ENCODE measurements at regions not wholly inside any gene's neighbourhood (a gene's known extent, or its start where the extent isn't known, plus 50 kb on each side); places are given as distances from the start of the nearest gene placed in this dataset.
A peak's percentile ranks its signal among the peaks of the same experiment; 100 is the strongest.
"Not testable (repeated sequence)": the region's sequence is repeated elsewhere in the genome, so short reads cannot be mapped to it uniquely, and the experiment has no call there.

DNA sequence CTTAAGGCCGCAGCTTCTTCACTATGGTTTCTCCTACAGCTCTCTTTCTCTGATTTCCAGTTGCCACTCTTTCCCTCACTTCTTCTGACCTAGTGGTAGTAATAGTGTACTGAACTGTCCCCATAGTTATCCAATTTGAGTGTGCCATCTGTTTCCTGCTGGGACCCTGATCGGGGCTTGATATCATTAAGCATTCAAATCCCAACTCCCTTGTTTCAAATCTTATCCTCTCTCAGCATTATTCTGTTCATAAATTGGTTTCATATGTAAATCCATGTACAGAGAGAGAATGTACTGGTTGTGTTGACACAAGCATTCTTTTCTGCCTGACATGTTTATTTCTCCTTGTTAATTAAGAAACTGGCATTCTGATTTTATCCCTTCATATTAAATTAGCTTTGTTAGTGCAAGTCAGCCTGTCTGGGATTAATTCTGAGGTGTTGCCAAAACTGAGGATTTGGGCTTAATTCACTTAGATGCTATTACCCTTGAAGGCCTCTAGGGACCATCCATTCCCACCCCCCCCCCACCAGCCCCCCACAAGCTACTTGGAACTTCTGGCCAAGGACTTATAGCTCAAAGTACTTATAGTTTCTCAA lies 84.6 kb upstream of the PROKR2 start:
- TF ChIP-seq, protein P1, sequence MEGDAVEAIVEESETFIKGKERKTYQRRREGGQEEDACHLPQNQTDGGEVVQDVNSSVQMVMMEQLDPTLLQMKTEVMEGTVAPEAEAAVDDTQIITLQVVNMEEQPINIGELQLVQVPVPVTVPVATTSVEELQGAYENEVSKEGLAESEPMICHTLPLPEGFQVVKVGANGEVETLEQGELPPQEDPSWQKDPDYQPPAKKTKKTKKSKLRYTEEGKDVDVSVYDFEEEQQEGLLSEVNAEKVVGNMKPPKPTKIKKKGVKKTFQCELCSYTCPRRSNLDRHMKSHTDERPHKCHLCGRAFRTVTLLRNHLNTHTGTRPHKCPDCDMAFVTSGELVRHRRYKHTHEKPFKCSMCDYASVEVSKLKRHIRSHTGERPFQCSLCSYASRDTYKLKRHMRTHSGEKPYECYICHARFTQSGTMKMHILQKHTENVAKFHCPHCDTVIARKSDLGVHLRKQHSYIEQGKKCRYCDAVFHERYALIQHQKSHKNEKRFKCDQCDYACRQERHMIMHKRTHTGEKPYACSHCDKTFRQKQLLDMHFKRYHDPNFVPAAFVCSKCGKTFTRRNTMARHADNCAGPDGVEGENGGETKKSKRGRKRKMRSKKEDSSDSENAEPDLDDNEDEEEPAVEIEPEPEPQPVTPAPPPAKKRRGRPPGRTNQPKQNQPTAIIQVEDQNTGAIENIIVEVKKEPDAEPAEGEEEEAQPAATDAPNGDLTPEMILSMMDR (IDR thresholded peaks at IDR 0.05; ENCODE audit: insufficient read depth, low read length): no peak
- DNase-seq (ENCODE audit: low read depth): no peak
- H3K4me3 ChIP-seq (ENCODE audit: low read depth, low read length): no peak overlapping the region

DNA sequence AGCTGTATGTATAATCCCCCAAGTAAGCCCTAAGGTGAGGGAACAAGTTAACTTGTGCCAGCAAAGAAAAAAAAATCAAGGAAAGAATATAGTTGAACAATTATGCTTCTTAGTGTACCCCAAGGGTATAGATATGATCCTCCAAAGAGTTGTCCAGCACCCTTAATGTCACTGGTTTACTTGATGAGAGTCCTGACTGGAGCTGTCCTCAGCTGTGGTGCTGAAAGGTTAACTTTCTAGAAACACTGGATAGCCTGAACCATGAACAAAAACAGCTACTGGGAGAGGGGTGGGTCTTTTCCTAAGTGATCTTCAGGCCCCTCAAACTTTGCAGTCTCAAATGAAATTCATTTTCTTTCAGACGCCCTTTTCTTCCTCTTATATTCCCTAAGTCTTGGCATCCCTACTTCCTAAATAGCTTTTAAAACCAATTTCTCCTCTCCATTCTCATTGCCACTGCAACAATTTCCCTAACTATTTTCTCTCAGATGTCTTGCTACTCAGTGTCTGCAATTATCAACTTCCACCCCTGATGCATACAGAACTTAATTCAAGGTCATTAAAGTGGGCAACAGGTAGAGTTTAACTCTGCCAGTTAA lies 83.5 kb upstream of the PROKR2 start:
- H3K4me3 ChIP-seq (ENCODE audit: low read depth, low read length): no peak overlapping the region
- TF ChIP-seq, protein P1 (IDR thresholded peaks at IDR 0.05; ENCODE audit: insufficient read depth, low read length): no peak
- DNase-seq (ENCODE audit: low read depth): peak; percentile 19

DNA sequence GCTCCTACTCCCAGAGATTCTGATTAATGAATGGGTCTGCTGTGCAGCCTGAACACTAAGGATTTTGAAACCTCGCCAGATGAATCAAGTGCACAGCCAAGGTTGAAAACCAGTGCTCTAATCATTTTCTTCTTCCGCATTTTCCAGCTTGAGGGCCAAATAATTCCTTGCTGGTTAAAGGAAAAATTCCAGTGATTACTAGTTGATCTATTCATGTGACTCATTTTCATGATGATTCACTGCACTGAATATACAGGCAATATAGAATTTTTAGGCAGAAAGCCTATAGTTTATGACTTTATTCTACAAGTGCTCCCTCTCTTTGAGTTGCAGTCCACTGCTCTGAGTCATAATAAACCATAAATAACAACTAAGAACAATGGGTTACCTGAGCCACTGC lies 80.6 kb upstream of the PROKR2 start:
- H3K4me3 ChIP-seq (ENCODE audit: low read depth, low read length): no peak overlapping the region
- TF ChIP-seq, protein P1 (IDR thresholded peaks at IDR 0.05; ENCODE audit: insufficient read depth, low read length): no peak
- no peak for DNase-seq (ENCODE audit: low read depth)

DNA sequence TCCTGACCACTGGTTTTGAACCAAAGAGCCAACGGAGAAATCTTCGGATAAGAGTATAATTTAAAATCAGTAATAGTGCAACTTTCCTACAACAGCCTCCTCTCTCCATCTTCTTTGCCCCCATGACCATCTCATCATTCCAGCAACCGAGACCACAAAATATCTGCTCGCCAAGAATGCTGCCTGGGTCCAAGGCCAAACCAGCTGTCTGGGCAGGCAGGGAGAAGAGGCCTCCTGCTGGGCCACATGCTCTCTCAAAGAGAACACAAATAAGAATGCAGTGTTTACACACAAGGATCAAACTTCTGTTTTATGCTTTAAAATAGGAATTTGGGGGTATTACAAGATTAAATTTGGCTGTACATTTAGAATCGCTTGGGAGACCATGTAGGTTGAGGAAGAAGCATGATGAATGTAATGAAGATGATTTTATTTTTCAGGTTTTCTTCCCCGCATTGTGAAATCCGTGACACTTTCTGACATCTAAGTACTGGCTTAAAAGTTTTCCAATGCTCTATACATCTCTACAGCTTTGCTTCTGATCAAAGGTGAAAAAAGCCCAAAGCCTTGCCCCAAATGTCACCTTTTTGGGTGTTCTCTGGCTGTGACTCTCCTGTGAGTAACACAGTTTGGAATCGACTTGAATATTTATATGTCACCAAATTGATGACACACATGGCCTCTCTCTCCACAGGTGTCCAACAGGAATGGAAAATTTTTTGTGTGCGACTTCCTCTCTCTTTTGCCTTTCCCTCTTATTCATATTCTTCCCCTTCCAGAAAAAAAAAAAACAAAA lies 79.4 kb upstream of the PROKR2 start:
- DNase-seq (ENCODE audit: low read depth): no peak
- H3K4me3 ChIP-seq (ENCODE audit: low read depth, low read length): no peak overlapping the region
- TF ChIP-seq, protein P1 (IDR thresholded peaks at IDR 0.05; ENCODE audit: insufficient read depth, low read length): no peak

DNA sequence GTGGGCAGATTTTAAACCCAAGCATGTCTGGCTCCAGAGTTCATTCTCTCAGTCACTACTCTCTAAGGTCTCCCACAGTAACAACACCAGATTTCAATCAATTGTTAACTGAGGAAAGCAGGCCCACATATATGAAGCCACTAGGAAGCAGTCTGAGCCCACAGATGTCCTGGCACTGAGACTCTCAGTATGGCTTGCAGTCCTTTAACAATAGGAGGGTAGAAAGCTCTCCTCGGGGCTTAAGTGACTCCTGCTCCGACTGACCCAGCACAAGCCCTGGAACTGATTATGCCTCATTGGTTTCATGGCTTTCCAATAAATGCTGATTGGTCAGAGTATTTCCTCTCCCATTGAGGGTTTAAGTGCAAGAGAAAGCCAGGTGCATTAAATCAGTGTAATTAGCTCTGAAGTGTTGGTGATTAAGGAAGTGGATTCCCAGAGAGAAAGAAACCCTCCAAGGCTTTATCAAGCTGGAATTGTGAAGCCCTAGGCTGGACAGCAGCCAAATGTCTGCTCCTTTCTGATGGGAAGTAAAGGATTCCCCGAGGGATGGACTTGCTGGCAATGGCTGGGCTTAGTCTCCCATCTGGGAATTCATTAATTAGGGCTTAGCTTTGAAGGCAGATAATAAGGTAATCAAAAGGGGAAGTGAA lies 76.6 kb upstream of the PROKR2 start:
- H3K4me3 ChIP-seq (ENCODE audit: low read depth, low read length): no peak overlapping the region
- DNase-seq (ENCODE audit: low read depth): no peak
- TF ChIP-seq, protein P1 (IDR thresholded peaks at IDR 0.05; ENCODE audit: insufficient read depth, low read length): no peak

DNA sequence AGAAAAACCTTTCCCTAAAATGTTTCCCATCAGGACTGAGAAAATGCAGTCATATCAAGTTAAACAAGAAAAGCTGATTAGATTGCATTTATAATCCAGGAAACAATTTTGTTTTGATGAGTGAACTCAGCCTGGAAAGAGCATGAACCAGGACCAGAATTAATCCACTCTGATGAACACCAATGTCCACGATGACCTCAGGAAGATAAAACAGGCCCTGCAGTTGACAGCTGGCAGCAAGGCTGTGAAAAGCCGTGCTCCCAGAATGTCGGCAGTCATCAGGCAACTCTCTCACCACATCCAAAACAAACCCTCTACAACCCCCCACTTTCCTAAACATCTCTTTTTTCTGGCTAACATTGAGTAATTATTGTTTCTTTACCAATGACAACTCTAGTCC lies 74.0 kb upstream of the PROKR2 start:
- H3K4me3 ChIP-seq (ENCODE audit: low read depth, low read length): no peak overlapping the region

DNA sequence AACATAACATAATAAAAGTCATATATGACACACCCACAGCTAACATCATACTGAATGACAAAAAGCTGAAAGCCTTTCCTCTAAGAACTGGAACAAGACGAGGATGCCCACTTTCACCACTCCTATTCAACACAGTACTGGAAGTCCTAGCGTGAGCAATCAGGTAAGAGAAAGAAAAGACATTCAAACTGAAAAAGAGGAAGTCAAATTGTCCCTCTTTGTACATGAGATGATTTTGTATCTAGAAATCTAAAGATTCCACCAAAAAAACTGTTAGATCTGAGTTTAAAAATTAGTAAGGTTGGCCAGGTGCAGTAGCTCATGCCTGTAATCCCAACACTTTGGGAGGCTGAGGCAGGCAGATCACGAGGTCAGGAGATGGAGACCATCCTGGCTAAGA lies 70.1 kb upstream of the PROKR2 start:
- not testable (repeated sequence) for DNase-seq (ENCODE audit: low read depth); H3K4me3 ChIP-seq (ENCODE audit: low read depth, low read length)

More for the DNA sequence above, 74.0 kb upstream of the PROKR2 start:
- DNase-seq (ENCODE audit: low read depth): no peak
- TF ChIP-seq, protein P1 (IDR thresholded peaks at IDR 0.05; ENCODE audit: insufficient read depth, low read length): no peak

DNA sequence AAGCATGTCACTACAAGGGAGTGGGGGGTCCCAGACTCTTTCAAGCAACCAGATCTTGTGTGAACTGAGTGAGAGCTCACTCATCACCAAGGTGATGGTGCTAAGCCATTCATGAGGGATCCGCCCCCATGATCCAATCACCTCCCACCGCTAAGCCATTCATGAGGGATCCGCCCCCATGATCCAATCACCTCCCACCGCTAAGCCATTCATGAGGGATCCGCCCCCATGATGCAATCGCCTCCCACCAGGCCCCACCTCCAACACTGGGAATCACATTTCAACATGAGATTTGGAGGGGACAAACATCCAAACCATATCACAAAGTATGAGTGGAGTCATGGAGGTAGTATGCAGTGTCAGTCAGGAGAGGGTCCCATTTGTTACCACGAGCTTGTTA lies 64.8 kb upstream of the PROKR2 start:
- not testable (repeated sequence) for H3K4me3 ChIP-seq (ENCODE audit: low read depth, low read length); DNase-seq (ENCODE audit: low read depth)
